GM18867 (cell line): ENCODE measurements at regions not wholly inside any gene's neighbourhood (a gene's known extent, or its start where the extent isn't known, plus 50 kb on each side); places are given as distances from the start of the nearest gene placed in this dataset.
"Not testable (repeated sequence)": the region's sequence is repeated elsewhere in the genome, so short reads cannot be mapped to it uniquely, and the experiment has no call there.

Experiments
- ATAC-seq: cut with Tn5 transposase; IDR thresholded peaks from one replicate; pipeline ENCODE4 v1.9.1; 2021; ENCODE audit warnings: mild to moderate bottlenecking, moderate library complexity; ENCODE audit not compliant: unreplicated experiment

DNA sequence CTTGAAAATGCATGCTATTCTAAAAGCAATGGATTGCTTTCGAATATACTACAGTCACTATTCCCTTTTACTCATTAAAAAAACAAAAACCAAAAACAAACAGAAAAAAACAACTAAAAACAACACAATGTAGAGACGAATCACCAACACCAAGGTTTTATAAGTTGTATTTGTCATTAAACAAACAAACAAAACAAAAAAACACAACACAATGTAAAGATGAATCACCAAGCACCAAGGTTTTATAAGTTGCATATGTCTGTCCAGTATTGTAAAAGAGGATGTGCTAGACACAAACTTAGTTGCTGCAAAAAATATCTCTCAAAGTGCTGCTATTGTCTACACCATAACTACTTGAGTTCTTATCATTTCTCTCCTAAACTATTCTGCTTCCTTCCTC, 1269.2 kb downstream of the EFNA5 start:
- ATAC-seq: no peak

DNA sequence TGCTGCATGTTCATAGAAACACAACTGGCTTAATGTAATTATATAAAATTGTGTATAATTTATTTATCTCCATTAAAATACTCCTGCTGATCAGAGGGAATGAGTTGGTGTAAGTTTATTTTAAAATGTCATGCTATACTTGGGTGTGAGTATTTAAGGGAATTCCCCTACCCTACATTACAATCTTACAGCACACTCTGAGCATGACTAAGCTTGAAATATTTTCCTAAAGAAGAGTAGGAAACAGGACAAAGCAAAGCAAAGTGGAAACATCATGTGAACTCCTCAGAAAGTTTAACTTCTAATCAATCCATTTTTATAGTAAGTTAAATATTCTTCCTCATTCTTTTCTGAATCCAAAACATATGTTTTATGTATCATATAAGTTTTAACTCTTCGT, 1271.3 kb downstream of the EFNA5 start:
- ATAC-seq: no peak

DNA sequence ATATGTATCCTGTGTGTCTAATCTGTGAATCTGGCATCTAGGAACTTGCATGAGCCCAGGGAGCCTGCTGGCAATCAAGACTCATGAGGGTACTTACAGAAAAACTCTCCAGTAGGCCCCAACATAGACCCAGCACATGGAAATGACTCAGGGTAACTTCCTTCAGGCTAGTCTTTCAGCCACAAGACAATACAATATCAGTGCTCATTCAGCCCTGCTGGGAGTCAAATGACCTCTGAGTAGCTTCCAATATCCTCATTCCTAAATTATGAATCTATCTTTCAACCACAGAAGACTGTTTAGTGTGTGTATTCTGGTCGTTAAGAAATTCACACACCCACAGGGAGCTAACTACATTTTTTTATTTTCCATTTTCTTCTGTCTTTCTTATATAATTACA, 1273.0 kb downstream of the EFNA5 start:
- no peak for ATAC-seq

DNA sequence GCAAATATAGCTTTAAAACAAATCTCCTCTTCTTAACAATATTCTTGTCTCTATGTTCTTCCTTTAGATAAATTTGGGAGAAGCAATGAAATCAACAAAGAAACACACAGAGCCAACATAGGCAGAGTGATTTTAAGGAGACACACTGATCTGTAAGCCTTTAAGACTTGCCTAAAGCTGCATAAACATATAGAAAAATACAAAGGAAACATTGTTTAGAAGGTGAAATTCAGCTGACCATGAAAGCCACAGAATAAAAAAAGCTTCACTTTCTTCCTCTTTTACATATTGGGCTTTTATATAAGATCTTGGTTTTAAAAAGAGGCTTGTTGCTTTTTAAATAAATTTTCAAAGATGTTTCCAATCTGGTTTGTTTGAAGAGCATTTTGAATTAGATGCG, 1277.5 kb downstream of the EFNA5 start:
- no peak for ATAC-seq

DNA sequence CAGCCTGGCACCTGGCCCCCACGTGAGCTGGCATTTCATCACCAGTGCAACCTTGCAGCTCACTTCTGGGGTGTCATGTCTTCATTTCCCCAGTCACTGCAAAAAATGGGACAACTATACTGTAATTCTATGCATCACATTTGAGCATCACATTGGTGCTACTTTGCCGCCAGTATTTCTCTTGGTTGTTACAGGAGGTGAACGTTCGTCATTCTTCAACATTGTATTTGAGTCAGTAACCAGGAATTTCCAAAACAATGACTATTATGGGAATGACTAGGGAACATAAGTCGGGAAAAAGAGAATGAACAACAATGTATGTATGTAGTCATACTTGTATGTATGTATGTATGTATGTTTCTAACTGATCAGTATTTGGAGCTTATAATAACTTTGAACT, 1278.0 kb downstream of the EFNA5 start:
- no peak for ATAC-seq

DNA sequence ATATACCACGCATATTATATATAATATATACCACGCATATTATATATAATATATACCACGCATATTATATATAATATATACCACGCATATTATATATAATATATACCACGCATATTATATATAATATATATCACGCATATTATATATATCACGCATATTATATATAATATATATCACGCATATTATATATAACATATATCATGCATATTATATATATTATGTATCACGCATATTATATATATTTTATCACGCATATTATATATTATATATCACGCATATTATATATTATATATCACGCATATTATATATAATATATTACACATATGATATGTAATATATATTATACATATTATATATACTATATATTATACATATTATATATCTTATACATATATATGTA, 1283.0 kb downstream of the EFNA5 start:
- not testable (repeated sequence) for ATAC-seq

DNA sequence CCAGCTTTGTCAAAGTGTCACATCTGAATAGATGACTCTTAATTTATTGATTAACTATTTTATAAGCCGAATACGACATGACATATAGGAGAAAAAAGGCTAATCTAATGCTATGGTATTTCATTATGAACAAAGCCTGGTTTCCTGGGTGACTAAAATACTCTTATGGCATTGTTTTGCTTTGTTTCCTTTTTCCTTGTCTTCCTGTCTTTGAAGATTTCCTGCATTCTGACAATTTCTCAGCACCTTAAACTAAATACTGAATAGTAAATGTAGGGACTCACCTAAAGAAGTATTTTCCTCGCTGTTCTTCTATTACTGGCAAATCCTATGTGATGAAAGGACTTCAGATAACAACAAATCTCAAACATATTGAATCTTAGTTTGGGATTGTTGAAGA, 1284.5 kb downstream of the EFNA5 start:
- ATAC-seq: no peak

DNA sequence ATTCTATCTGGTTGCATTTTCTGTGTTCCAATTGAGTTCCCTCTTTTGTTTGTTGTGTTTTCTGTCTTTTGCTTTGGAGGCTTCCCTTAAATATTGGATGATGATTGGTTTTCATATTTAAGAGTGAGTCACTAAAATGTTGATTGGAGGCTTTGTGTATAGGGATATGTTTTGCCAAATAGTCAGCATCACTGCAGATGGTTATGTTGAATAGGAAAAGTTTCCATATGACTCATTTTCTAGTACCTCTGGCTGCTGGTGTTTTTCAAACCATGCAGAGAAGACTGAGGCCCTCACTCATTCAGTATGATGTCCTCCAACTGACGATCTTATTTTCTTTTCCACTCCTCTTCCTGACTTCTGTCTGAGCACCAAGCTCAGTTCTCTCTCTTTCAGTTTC, 1290.0 kb downstream of the EFNA5 start:
- no peak for ATAC-seq

DNA sequence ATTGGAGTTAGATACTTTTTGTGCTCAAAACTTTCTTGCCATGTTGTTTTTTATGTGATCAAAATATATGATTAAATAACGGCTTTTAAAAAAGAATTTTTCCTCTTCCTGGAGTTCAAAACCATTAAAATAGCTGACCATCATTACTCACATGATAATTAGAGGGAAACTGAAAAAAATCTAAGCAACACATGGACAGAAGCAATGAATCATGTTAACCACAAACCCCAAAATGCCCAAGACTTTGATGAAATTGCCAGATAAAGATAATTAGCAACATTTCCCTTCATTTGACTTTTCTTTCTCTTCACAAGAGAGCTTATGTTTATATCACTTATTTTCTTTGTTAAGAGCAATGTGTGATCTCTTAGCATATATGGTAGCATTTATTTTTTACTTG, 1294.2 kb downstream of the EFNA5 start:
- no peak for ATAC-seq

DNA sequence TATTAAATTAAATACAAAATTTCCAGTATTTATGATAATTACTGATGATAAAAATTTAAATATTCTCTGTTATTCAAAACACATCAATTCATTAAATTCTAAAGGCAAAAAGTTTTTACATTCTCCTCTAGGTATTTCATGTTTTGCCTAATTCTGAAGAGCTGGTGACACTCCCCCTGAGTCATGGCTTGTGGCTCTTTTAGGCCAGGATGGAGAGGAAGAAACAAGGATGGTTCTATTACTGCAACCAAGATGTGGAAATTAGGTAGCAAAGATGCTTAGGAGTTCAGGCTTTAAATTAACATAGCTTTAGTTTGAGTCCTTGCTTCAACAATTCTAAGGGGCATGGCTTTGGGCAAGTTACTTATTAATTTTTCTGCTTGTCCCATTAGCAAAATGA, 1295.8 kb downstream of the EFNA5 start:
- no peak for ATAC-seq

DNA sequence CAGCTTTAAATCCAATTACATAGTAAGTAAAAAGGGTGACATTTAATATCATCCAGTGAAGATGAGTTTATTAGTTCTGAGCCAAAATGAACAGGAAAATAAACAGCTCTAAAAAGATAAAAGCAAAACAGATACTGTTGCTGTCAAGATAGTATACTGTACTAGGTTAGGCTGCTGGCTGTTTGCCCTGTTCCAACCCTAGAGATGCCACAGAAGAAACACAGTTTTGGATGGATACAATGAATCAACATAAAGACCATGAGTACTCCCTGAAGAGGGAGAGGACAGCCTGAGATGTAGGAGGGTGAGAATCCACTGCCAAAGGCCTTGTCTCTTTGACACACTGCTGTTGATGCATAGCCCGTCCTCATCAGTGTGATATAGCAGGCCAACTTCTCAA, 1302.7 kb downstream of the EFNA5 start:
- ATAC-seq: no peak

DNA sequence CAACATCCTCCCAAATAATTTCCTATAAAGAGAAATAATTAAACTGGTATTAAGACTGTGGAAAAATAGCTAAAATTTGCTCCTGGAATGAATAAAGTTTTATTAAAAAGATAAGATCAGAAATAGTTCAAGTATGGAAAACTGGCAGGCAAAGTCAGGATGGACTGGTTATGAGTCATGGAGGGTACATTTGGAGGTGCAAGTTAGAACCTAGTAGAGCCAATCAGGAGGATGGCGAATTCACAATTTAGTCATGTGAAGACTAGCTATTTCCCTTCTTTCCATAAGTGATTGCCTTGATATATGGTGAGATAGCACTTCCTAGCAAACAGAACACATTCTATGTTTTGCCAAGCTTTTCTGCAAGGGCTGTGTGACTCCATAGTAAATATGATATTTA, 1303.5 kb downstream of the EFNA5 start:
- ATAC-seq: no peak

DNA sequence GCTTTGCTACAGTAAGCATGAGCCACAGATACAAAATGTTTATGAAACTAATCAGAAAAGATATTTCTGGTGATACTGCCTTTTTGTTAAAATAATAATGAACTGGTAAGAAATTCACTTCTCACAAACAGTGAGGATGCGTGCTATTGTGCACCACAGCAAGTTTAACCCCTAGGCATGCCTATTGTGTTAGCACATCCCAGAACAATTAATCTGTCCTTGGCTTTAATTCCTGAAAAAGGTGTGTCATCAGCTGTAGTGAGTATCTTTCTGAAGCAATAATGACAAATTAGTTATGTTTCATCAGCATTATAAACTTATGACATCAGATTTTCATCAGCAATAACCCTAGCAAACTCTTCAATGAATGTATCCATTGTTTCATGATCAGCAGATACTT, 1307.2 kb downstream of the EFNA5 start:
- ATAC-seq: no peak

DNA sequence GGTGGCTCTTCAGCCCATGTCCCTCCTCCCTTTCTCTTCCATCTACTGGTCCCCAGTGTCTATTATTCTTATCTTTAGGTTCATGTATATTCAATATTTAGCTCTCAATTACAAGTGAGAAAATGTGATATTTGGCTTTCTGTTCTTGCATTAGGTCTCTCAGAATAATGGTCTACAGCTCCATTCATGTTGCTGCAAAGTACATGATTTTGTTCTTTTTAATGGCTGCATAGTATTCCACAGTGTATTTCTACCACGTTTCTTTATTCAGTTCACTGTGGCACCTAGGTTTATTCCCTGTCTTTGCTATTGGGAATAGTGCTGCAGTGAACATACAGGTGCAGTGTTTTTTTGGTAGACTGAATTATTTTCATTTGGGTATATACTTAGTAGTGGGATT, 1308.8 kb downstream of the EFNA5 start:
- ATAC-seq: no peak

DNA sequence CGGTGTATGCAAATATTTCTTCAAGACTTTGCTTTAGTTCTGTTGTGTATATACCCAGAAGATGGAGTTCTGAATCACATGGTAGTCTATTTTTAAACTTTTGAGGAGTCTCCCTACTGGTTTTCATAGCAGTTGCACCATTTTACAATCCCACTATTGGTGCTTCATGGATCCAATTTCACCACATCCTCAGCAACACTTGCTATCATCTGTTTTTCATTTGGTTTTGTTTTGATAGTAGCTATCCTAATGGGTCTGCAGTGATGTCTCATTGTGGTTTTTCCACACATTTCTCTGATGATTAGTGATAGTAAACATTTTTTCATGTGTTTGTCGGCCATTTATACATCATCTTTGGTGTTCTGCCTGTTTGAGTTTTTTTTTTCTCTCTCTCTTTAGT, 1339.3 kb downstream of the EFNA5 start:
- no peak for ATAC-seq

DNA sequence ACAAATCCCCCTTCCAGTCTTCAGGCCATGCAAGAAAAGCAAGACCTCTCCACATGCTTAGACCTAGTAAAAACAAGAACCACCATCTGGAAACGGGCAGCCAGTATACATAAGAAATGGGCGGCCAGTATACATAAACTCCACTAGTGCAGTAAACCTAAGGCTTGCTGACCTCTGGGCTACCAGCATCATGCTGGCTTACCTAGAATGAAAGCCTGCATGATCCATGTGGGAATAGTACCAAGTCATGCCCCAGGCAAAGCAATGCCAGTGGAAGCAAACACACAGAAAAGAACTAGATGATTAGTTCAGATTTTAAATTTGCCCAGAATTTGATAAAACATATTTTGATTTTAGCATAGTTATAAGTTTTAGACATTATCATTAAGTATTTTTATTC, 1346.4 kb downstream of the EFNA5 start:
- ATAC-seq: no peak

DNA sequence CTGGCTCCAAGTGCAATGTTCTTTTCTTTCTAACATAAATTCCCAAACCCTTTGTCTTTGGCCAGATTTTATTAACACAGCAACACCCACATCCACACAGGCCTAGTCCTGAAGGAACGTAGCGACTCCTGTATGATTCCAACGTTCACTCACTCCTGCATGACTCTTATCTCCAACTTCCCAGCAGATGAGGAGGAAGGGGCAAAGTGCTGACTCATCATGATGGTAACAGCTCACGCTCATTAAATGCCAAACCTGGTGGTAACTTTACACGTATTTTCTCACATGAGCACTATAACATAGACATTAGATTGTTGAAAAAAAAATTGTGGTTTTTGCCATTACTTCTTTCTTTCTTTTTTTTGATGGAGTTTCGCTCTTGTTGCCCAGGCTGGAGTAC, 1349.5 kb downstream of the EFNA5 start:
- ATAC-seq: no peak

DNA sequence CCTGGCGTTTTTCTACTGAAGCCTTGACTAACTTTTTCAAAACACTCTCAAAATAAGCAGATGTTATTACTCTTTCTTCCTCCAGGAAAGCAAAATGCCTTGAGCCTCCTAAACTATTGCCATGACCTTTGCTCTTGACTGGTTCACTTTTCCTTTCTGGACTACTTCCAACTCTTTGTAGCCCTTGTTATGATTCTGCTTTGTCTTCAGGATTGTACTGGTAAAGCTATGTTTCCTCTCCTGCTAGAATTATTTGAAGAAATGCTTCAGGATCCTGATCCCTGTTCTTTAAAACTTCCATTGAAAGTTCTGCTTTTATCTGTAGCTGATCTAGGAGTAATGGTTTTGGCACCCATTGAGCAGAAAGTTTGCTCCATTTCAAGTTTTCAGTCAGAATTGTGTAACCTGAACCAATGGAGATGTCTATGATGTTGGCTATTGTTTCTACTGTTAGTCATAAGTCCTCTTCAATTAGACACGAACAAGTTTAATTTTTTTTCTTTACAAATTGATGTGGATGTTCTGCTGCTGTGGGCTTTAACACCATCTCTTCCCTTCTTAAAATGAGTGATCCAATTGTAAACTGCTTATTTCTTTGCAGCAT, 1356.4 kb downstream of the EFNA5 start:
- no peak for ATAC-seq

DNA sequence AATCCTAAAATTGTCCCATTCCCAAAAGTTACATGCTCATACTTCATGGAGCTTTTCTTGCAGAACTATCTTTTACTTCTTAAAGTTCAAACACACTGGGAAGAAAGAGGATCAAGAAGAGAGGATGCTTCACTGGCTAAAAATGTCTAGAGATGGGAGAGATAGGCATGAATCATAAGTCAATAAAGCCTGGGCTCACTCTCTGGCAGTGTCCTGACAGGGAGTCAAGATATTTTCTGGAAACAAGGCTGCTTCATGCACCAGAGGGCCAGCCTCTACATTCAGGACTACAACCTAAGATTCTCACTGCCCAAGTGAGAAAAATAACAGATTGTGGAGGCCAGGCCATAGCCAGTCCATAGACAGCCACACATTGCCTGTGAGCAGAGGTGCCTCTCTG, 1358.4 kb downstream of the EFNA5 start:
- ATAC-seq: no peak

DNA sequence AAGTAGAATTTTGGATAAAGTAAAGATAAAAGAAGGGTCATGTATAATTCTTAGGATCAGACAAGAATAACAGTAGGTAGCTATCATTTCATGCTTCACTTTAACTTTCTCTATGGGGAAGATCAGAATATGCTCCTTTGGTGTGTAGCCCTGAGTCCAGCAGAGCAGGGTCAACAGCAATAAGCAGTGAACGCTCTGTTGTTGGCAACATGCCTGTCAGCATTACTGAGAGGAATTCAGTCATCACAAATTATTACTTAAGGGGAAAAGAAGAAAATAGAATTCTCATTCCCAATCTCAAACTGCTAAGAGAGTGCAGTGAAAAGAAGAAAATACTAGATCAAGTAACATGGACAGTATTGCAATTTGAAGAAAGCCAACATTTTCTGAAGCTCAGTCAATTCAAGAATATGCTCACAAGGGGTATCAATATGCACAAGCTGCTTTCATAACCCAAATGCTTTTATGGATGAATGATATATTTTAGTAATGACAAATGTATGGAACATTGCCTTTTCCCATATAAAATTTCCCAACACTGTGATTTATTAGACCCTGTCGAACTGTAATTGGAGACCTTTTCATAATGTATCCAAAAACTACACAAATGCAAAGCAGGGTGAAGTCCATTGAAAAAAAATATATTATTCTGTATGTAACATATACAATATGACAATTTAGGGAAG, 1359.4 kb downstream of the EFNA5 start:
- ATAC-seq: no peak

DNA sequence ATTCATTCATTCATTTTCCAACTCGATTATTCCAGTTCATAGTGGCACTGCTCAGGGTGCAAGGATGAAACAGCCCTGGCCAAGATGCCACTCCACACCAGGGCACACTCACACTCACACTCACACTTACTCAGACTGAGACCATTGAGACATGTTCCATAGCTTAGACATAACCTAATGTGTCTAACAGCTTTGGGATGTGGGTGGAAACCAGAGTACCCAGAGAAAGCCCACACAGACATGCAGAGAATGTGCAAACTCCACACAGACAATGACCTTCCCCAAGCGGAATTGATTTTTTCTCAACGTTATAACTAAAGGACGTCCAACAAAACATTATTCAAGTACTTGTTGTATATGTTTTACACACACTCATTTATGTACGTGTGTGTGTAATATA, 1363.5 kb downstream of the EFNA5 start:
- ATAC-seq: no peak

DNA sequence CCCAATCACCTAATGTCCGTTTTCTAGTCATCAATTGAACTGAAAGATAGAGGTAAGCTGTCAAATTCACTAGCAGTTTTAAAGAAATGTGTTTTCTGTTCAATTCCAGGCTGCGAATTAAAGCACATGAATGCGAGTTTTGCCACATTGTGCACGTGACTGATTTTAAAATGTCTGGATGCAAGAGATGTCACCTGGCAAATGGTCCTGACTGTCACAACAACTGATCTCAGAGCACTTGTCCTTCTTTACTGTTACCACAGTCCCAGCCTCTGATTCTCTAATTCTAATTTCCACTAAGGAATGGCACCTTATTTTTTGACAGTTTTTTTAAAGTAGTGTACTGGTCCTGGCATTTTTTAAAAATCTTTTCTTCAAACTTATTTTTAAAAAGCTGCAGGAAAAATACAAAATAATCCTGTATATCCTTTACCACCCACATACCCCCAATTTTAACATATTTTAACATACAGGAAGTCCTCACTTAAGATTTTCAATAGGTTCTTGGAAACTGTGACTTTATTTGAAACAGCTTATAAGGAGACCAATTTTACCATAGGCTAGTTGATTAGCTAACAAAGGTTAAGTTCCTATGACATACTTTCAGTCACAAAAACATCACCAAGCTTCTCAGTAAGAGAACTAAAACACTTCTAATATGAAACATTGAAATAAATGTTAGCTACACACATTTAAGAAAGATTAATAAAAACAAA, 1364.3 kb downstream of the EFNA5 start:
- ATAC-seq: no peak
